Lung microvascular endothelial cell (primary cell): ENCODE measurements at regions not wholly inside any gene's neighbourhood (a gene's known extent, or its start where the extent isn't known, plus 50 kb on each side); places are given as distances from the start of the nearest gene placed in this dataset.
"Not testable (repeated sequence)": the region's sequence is repeated elsewhere in the genome, so short reads cannot be mapped to it uniquely, and the experiment has no call there.

Source experiments
- DNase-seq, 2 donors: peaks; one replicate each; pipeline versions ENCODE4 v3.0.0 to v3.0.0-alpha.2; 2010; ENCODE audit warnings: low read depth in 2 of 2

GRCh38 chr14:106459971-106460730 lies 933.8 kb downstream of the TMEM121 start:
- no peak for DNase-seq

GRCh38 chr14:106460916-106461315 lies 934.5 kb downstream of the TMEM121 start:
- DNase-seq: no peak

GRCh38 chr14:106466483-106466882 lies 940.1 kb downstream of the TMEM121 start:
- not testable (repeated sequence) for DNase-seq

- not testable (repeated sequence) for DNase-seq
Measured at GRCh38 chr14:106468869-106469268, 942.5 kb downstream of the TMEM121 start.

GRCh38 chr14:106470028-106470427 lies 943.6 kb downstream of the TMEM121 start:
- not testable (repeated sequence) for DNase-seq

GRCh38 chr14:106474261-106475028 lies 948.1 kb downstream of the TMEM121 start:
- not testable (repeated sequence) for DNase-seq

- not testable (repeated sequence) for DNase-seq
Measured at GRCh38 chr14:106475214-106475613, 948.8 kb downstream of the TMEM121 start.

GRCh38 chr14:106477600-106477999 lies 951.2 kb downstream of the TMEM121 start:
- not testable (repeated sequence) for DNase-seq

GRCh38 chr14:106480287-106480686 lies 953.9 kb downstream of the TMEM121 start:
- not testable (repeated sequence) for DNase-seq

GRCh38 chr14:106482213-106482612 lies 955.8 kb downstream of the TMEM121 start:
- not testable (repeated sequence) for DNase-seq

GRCh38 chr14:106487600-106487999 lies 961.2 kb downstream of the TMEM121 start:
- no peak for DNase-seq

GRCh38 chr14:106488291-106488690 lies 961.9 kb downstream of the TMEM121 start:
- no peak for DNase-seq

- no peak for DNase-seq
Measured at GRCh38 chr14:106489112-106489881, 962.9 kb downstream of the TMEM121 start.

GRCh38 chr14:106490442-106490841 lies 964.1 kb downstream of the TMEM121 start:
- no peak for DNase-seq

- DNase-seq: peak in 1 of 2 donors; percentile 11
Measured at GRCh38 chr14:106491851-106492250, 965.5 kb downstream of the TMEM121 start.

GRCh38 chr14:106493962-106494823 lies 967.8 kb downstream of the TMEM121 start:
- no peak for DNase-seq

- DNase-seq: no peak
Measured at GRCh38 chr14:106500571-106500970, 974.2 kb downstream of the TMEM121 start.

- DNase-seq: no peak
Measured at GRCh38 chr14:106501898-106502297, 975.5 kb downstream of the TMEM121 start.

GRCh38 chr14:106505366-106505765 lies 979.0 kb downstream of the TMEM121 start:
- no peak for DNase-seq

- no peak for DNase-seq
Measured at GRCh38 chr14:106506881-106507305, 980.5 kb downstream of the TMEM121 start.

- DNase-seq: no peak
Measured at GRCh38 chr14:106507354-106507753, 981.0 kb downstream of the TMEM121 start.
